CD4-positive, alpha-beta T cell treated with Interleukin-21 for 1 hour (primary cell): ENCODE measurements at regions not wholly inside any gene's neighbourhood (a gene's known extent, or its start where the extent isn't known, plus 50 kb on each side); places are given as distances from the start of the nearest gene placed in this dataset.
"Not testable (repeated sequence)": the region's sequence is repeated elsewhere in the genome, so short reads cannot be mapped to it uniquely, and the experiment has no call there.

Experiments used
- DNase-seq: peaks from one replicate; pipeline ENCODE4 v3.0.0-alpha.2; 2020

GRCh38 chr5:127216143-127216542 lies 74.5 kb upstream of the MEGF10 start:
- DNase-seq, result no peak

GRCh38 chr5:127216898-127217675 lies 73.5 kb upstream of the MEGF10 start:
- DNase-seq, result no peak

GRCh38 chr5:127221936-127222335 lies 68.7 kb upstream of the MEGF10 start:
- DNase-seq, result not testable (repeated sequence)

GRCh38 chr5:127222571-127223156 lies 67.9 kb upstream of the MEGF10 start:
- not testable (repeated sequence) for DNase-seq

- no peak for DNase-seq
Measured at GRCh38 chr5:127223256-127223974, 67.2 kb upstream of the MEGF10 start.

GRCh38 chr5:127227881-127228280 lies 62.7 kb upstream of the MEGF10 start:
- DNase-seq, result no peak

- DNase-seq, result no peak
Measured at GRCh38 chr5:127228540-127229184, 61.9 kb upstream of the MEGF10 start.

GRCh38 chr5:127229185-127229889 lies 61.3 kb upstream of the MEGF10 start:
- DNase-seq, result peak; percentile 50

- DNase-seq, result no peak
Measured at GRCh38 chr5:127231118-127231517, 59.5 kb upstream of the MEGF10 start.

GRCh38 chr5:127233590-127233989 lies 57.0 kb upstream of the MEGF10 start:
- no peak for DNase-seq

- no peak for DNase-seq
Measured at GRCh38 chr5:127235136-127235535, 55.5 kb upstream of the MEGF10 start.

GRCh38 chr5:127236254-127236653 lies 54.3 kb upstream of the MEGF10 start:
- DNase-seq, result no peak
